GM21390 (cell line): ENCODE measurements at regions not wholly inside any gene's neighbourhood (a gene's known extent, or its start where the extent isn't known, plus 50 kb on each side); places are given as distances from the start of the nearest gene placed in this dataset.

Experiments used
- ATAC-seq: cut with Tn5 transposase; IDR thresholded peaks from one replicate; pipeline ENCODE4 v1.9.1; 2021; ENCODE audit not compliant: unreplicated experiment

GRCh38 chr1:5254131-5254725, 599.8 kb downstream of the AJAP1 start:
- no peak for ATAC-seq

- no peak for ATAC-seq
Measured at GRCh38 chr1:5253036-5253435, 598.6 kb downstream of the AJAP1 start.

- no peak for ATAC-seq
Measured at GRCh38 chr1:5250336-5250735, 595.9 kb downstream of the AJAP1 start.

GRCh38 chr1:5245348-5245747, 590.9 kb downstream of the AJAP1 start:
- ATAC-seq = no peak

GRCh38 chr1:5244631-5245285, 590.3 kb downstream of the AJAP1 start:
- ATAC-seq = no peak

GRCh38 chr1:5242850-5243249, 588.4 kb downstream of the AJAP1 start:
- ATAC-seq = no peak

- no peak for ATAC-seq
Measured at GRCh38 chr1:5239911-5240310, 585.5 kb downstream of the AJAP1 start.

- no peak for ATAC-seq
Measured at GRCh38 chr1:5238351-5239130, 584.1 kb downstream of the AJAP1 start.

- ATAC-seq = no peak
Measured at GRCh38 chr1:5235355-5235899, 581.0 kb downstream of the AJAP1 start.

GRCh38 chr1:5232537-5232936, 578.1 kb downstream of the AJAP1 start:
- ATAC-seq = no peak

GRCh38 chr1:5231541-5232315, 577.3 kb downstream of the AJAP1 start:
- no peak for ATAC-seq

GRCh38 chr1:5227114-5227513, 572.7 kb downstream of the AJAP1 start:
- no peak for ATAC-seq

- ATAC-seq = no peak
Measured at GRCh38 chr1:5225707-5226704, 571.6 kb downstream of the AJAP1 start.

- ATAC-seq = no peak
Measured at GRCh38 chr1:5223206-5223605, 568.8 kb downstream of the AJAP1 start.

- no peak for ATAC-seq
Measured at GRCh38 chr1:5222626-5223025, 568.2 kb downstream of the AJAP1 start.

GRCh38 chr1:5221451-5221850, 567.0 kb downstream of the AJAP1 start:
- ATAC-seq = no peak

- ATAC-seq = no peak
Measured at GRCh38 chr1:5220821-5221220, 566.4 kb downstream of the AJAP1 start.

- no peak for ATAC-seq
Measured at GRCh38 chr1:5220421-5220820, 566.0 kb downstream of the AJAP1 start.

- ATAC-seq = no peak
Measured at GRCh38 chr1:5200006-5200405, 545.6 kb downstream of the AJAP1 start.

GRCh38 chr1:5198328-5198727, 543.9 kb downstream of the AJAP1 start:
- no peak for ATAC-seq
